D341Med (cell line): ENCODE measurements at regions not wholly inside any gene's neighbourhood (a gene's known extent, or its start where the extent isn't known, plus 50 kb on each side); places are given as distances from the start of the nearest gene placed in this dataset.
"Not testable (repeated sequence)": the region's sequence is repeated elsewhere in the genome, so short reads cannot be mapped to it uniquely, and the experiment has no call there.

Experiments used
- DNase-seq: peaks from one replicate; pipeline ENCODE4 v3.0.0; 2012; ENCODE audit warnings: low spot score

GRCh38 chr11:15300341-15300740, 185.6 kb downstream of the INSC start:
- no peak for DNase-seq

GRCh38 chr11:15307619-15308024, 192.9 kb downstream of the INSC start:
- no peak for DNase-seq

GRCh38 chr11:15308840-15309239, 194.1 kb downstream of the INSC start:
- DNase-seq = no peak

GRCh38 chr11:15309296-15309695, 194.6 kb downstream of the INSC start:
- DNase-seq = no peak

GRCh38 chr11:15313862-15314261, 199.1 kb downstream of the INSC start:
- DNase-seq = no peak

GRCh38 chr11:15318814-15319213, 204.1 kb downstream of the INSC start:
- no peak for DNase-seq

GRCh38 chr11:15326520-15326919, 211.8 kb downstream of the INSC start:
- DNase-seq = no peak

GRCh38 chr11:15327786-15328231, 213.1 kb downstream of the INSC start:
- DNase-seq = peak; percentile 38

GRCh38 chr11:15333407-15333806, 218.7 kb downstream of the INSC start:
- no peak for DNase-seq

- DNase-seq = no peak
These were observed 220.0 kb downstream of the INSC start for GRCh38 chr11:15334766-15335165.

- no peak for DNase-seq
These were observed 221.3 kb downstream of the INSC start for GRCh38 chr11:15336021-15336420.

GRCh38 chr11:15339302-15339701, 224.6 kb downstream of the INSC start:
- no peak for DNase-seq

GRCh38 chr11:15341587-15341986, 226.9 kb downstream of the INSC start:
- no peak for DNase-seq

GRCh38 chr11:15342163-15342562, 227.4 kb downstream of the INSC start:
- DNase-seq = no peak

GRCh38 chr11:15346907-15347306, 232.2 kb downstream of the INSC start:
- DNase-seq = no peak

- no peak for DNase-seq
These were observed 233.4 kb downstream of the INSC start for GRCh38 chr11:15347969-15348734.

- no peak for DNase-seq
These were observed 234.7 kb downstream of the INSC start for GRCh38 chr11:15349413-15349812.

- no peak for DNase-seq
These were observed 246.6 kb downstream of the INSC start for GRCh38 chr11:15361316-15361715.

GRCh38 chr11:15365286-15365685, 250.6 kb downstream of the INSC start:
- not testable (repeated sequence) for DNase-seq

GRCh38 chr11:15367695-15368094, 253.0 kb downstream of the INSC start:
- no peak for DNase-seq

- no peak for DNase-seq
These were observed 255.9 kb downstream of the INSC start for GRCh38 chr11:15370495-15371147.

- DNase-seq = no peak
These were observed 256.8 kb downstream of the INSC start for GRCh38 chr11:15371533-15371932.

GRCh38 chr11:15374418-15374817, 259.7 kb downstream of the INSC start:
- DNase-seq = no peak

GRCh38 chr11:15378941-15379340, 264.2 kb downstream of the INSC start:
- no peak for DNase-seq
